ENCODE measurements at regions not wholly inside any gene's neighbourhood (a gene's known extent, or its start where the extent isn't known, plus 50 kb on each side); places are given as distances from the start of the nearest gene placed in this dataset.

DNA sequence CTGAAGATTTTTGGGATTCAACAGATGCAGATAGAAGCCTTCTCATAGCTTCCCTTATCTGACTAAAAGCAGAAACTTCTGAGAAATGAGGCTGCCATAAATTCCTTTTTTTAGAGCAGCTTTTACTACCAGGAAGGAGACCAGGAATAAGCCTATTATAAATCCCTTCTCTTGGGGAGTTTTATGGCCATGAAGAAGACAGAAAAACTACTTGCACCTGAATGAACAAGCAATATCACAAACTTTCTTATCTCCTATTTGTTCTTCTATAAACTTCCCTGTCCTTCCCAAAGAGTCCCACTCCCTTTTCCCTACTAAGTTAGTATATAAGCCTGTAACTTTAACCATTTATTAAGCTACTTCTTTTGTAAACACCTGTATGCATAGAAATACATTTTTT lies 603.1 kb downstream of the NSUN3 start:
- TF ChIP-seq ZNF274 (IDR thresholded peaks at IDR 0.05; ENCODE audit: low read depth, low read length) (no peak), YY1 (IDR thresholded peaks at IDR 0.05; ENCODE audit: insufficient read depth, insufficient read length) (no peak)
